GM19467 (cell line): ENCODE measurements at regions not wholly inside any gene's neighbourhood (a gene's known extent, or its start where the extent isn't known, plus 50 kb on each side); places are given as distances from the start of the nearest gene placed in this dataset.

Source experiments
- ATAC-seq: cut with Tn5 transposase; IDR thresholded peaks from one replicate; pipeline ENCODE4 v1.9.1; 2021; ENCODE audit warnings: mild to moderate bottlenecking, moderate library complexity; ENCODE audit not compliant: unreplicated experiment

- no peak for ATAC-seq
Observed at GRCh38 chr14:96637521-96637920, 135.3 kb downstream of the PAPOLA start.

GRCh38 chr14:96638041-96638855 lies 136.1 kb downstream of the PAPOLA start:
- ATAC-seq, result no peak

GRCh38 chr14:96639550-96639949 lies 137.4 kb downstream of the PAPOLA start:
- ATAC-seq, result no peak

GRCh38 chr14:96648506-96649326 lies 146.5 kb downstream of the PAPOLA start:
- no peak for ATAC-seq

- no peak for ATAC-seq
Observed at GRCh38 chr14:96649327-96649601, 147.1 kb downstream of the PAPOLA start.

GRCh38 chr14:96653597-96653996 lies 143.6 kb upstream of the VRK1 start:
- no peak for ATAC-seq

- ATAC-seq, result no peak
Observed at GRCh38 chr14:96658611-96659010, 138.6 kb upstream of the VRK1 start.

GRCh38 chr14:96660123-96660522 lies 137.1 kb upstream of the VRK1 start:
- ATAC-seq, result no peak

- no peak for ATAC-seq
Observed at GRCh38 chr14:96660667-96661066, 136.5 kb upstream of the VRK1 start.

- no peak for ATAC-seq
Observed at GRCh38 chr14:96661244-96661969, 135.8 kb upstream of the VRK1 start.

- no peak for ATAC-seq
Observed at GRCh38 chr14:96662116-96662970, 134.8 kb upstream of the VRK1 start.

GRCh38 chr14:96663076-96663475 lies 134.1 kb upstream of the VRK1 start:
- no peak for ATAC-seq

- no peak for ATAC-seq
Observed at GRCh38 chr14:96663491-96664067, 133.6 kb upstream of the VRK1 start.

GRCh38 chr14:96666088-96666487 lies 131.1 kb upstream of the VRK1 start:
- ATAC-seq, result no peak

- ATAC-seq, result no peak
Observed at GRCh38 chr14:96670391-96670790, 126.8 kb upstream of the VRK1 start.

- no peak for ATAC-seq
Observed at GRCh38 chr14:96671218-96671617, 126.0 kb upstream of the VRK1 start.

- ATAC-seq, result no peak
Observed at GRCh38 chr14:96673706-96674105, 123.5 kb upstream of the VRK1 start.

- no peak for ATAC-seq
Observed at GRCh38 chr14:96674121-96674520, 123.1 kb upstream of the VRK1 start.

GRCh38 chr14:96676166-96676565 lies 121.0 kb upstream of the VRK1 start:
- no peak for ATAC-seq

- no peak for ATAC-seq
Observed at GRCh38 chr14:96681829-96682228, 115.4 kb upstream of the VRK1 start.
